ENCODE measurements at regions not wholly inside any gene's neighbourhood (a gene's known extent, or its start where the extent isn't known, plus 50 kb on each side); places are given as distances from the start of the nearest gene placed in this dataset.

GRCh38 chr3:66803721-66804695 is 194.1 kb upstream of the KBTBD8 start:
- H3K9ac ChIP-seq (replicated peaks; ENCODE audit: extremely low read depth, insufficient read depth, low read length) = no peak overlapping the region
- FAIRE-seq (peak; percentile 77), DNase-seq (ENCODE audit: low read depth, low spot score) (peak; percentile 53)
- H3K27me3 ChIP-seq (ENCODE audit: control insufficient read depth in 2 of 2, insufficient read depth in 2 of 2, low read length in 2 of 2) = peaks cover 0 to 2% of the 10 kb centered on the region in 2 experiments
- H3K4me3 ChIP-seq (replicated peaks in 1 of 3; ENCODE audit: insufficient read depth in 1 of 3, low read depth in 1 of 3, low read length in 3 of 3) = no peak overlapping the region
- H4K20me1 ChIP-seq (replicated peaks; ENCODE audit: control insufficient read depth, extremely low read depth, insufficient read depth, low read length) = no peaks in the 10 kb centered on the region
- peaks cover 11% of the 10 kb centered on the region for H3K4me1 ChIP-seq (ENCODE audit: control insufficient read depth, extremely low read depth, insufficient read depth, low read length)
- TF ChIP-seq GATA2 (IDR thresholded peaks at IDR 0.05; ENCODE audit: insufficient read depth, insufficient read length, low read depth, low read length) (no peak), MAX (IDR thresholded peaks at IDR 0.05; ENCODE audit: insufficient read depth, insufficient read length) (no peak), FOS (IDR thresholded peaks at IDR 0.05; ENCODE audit: borderline replicate concordance, insufficient read depth, low read length) (no peak), POLR2A (IDR thresholded peaks at IDR 0.05; ENCODE audit: low read depth, low read length) (no peak), MYC (IDR thresholded peaks at IDR 0.05; ENCODE audit: low read depth, low read length) (no peak), POLR2AphosphoS5 (IDR thresholded peaks at IDR 0.05; ENCODE audit: insufficient read depth, low read depth, low read length) (no peak), CTCF (IDR thresholded peaks at IDR 0.05; ENCODE audit: extremely low read depth in 1 of 2, insufficient read depth in 1 of 2, low read depth in 1 of 2, low read length in 2 of 2) (no peak), JUN (IDR thresholded peaks at IDR 0.05; ENCODE audit: borderline replicate concordance, insufficient read depth, insufficient read length, low read depth) (no peak), EZH2 (IDR thresholded peaks at IDR 0.05; ENCODE audit: borderline replicate concordance, low read depth, low read length, severe bottlenecking) (no peak)
- no TSS peak for BruUV-seq (replicated peaks)
- POLR2A ChIA-PET = interaction anchor here (0.6 kb wide), 1 partner anchor 359 kb away, joined by 3 read pairs; no protein-coding TSS in a partner anchor
- H3K4me2 ChIP-seq (ENCODE audit: insufficient read depth, low read length) = peak overlapping the region; percentile 16
- no peaks in the 10 kb centered on the region for H3K9me3 ChIP-seq (replicated peaks; ENCODE audit: control insufficient read depth, insufficient read depth, low read length)
- CTCF ChIA-PET = interaction anchor here (0.7 to 2.1 kb wide), 13 partner anchors 10 to 534 kb away, joined by 3 to 9 read pairs (median 4); no protein-coding TSS in a partner anchor
- H3K27ac ChIP-seq (ENCODE audit: insufficient read depth, low read depth, low read length) = peak overlapping the region; percentile 21
- H2AFZ ChIP-seq (ENCODE audit: low read depth, low read length) = no peak overlapping the region
- dilution Hi-C loops (cut with MboI; ENCODE audit: extremely low pct_ligation_motif_present, low sequenced_read_pairs) (loop anchor here (25.0 kb wide), 1 partner anchor 417 kb away; no protein-coding TSS in a partner anchor), intact Hi-C loops (cut with micrococcal nuclease) (no loop called here)
- no peaks in the 10 kb centered on the region for H3K79me2 ChIP-seq (ENCODE audit: control insufficient read depth, insufficient read depth, low read length)
- H3K9me1 ChIP-seq (replicated peaks; ENCODE audit: control insufficient read depth, extremely low read depth, insufficient read depth, low read length) = no peaks in the 10 kb centered on the region
- no peaks in the 10 kb centered on the region for H3K36me3 ChIP-seq (ENCODE audit: control insufficient read depth in 2 of 2, extremely low read depth in 1 of 2, insufficient read depth in 2 of 2, low read length in 2 of 2)

Data from endothelial cell of umbilical vein (primary cell).